ENCODE measurements at regions not wholly inside any gene's neighbourhood (a gene's known extent, or its start where the extent isn't known, plus 50 kb on each side); places are given as distances from the start of the nearest gene placed in this dataset.

GRCh38 chr5:106113922-106114321 is 1556.8 kb downstream of the EFNA5 start:
- TF ChIP-seq CTCF (IDR thresholded peaks at IDR 0.05; ENCODE audit: low read depth, low read length) (no peak), EZH2phosphoT487 (IDR thresholded peaks at IDR 0.05; ENCODE audit: low read depth) (no peak)
